IMR-90 (cell line): ENCODE measurements at regions not wholly inside any gene's neighbourhood (a gene's known extent, or its start where the extent isn't known, plus 50 kb on each side); places are given as distances from the start of the nearest gene placed in this dataset.

ENCODE experiments used
- ATAC-seq: fragments of 200-7000 bp; cut with Tn5 transposase; 2 replicates; pipeline ENCODE4 v1.9.1; 2020; ENCODE audit warnings: low read depth, mild to moderate bottlenecking, moderate library complexity
- BruUV-seq: library from RNA; stranded (reverse); fragments of 400-500 nt; replicated peaks from 2 replicates; lab custom pipeline; 2021; lab: Mats Ljungman, UMichigan
- CTCF ChIA-PET: fragments of 300-600 bp; formaldehyde crosslinking; extraction: SDS; loops from one replicate; lab custom pipeline; 2021; ENCODE audit warnings: antibody characterized with exemption; lab: Yijun Ruan, JAX
- POLR2A ChIA-PET: fragments of 300-600 bp; sonication (Branson Sonifier 250); formaldehyde crosslinking; loops from one replicate; lab custom pipeline; 2022; ENCODE audit warnings: antibody characterized with exemption; ENCODE audit not compliant: unreplicated experiment; lab: Charles Lee
- DNase-seq: peaks from one replicate; pipeline ENCODE4 v3.0.0; 2013
- H2AFZ ChIP-seq: replicated peaks from 2 replicates; pipeline ENCODE3; 2013; ENCODE audit warnings: low read length, mild to moderate bottlenecking; ENCODE audit not compliant: poor library complexity
- H2AK5ac ChIP-seq: 2 replicates; pipeline ENCODE4 v1.6.1; 2013; ENCODE audit warnings: low read depth, low read length, inconsistent platforms
- H2AK9ac ChIP-seq: replicated peaks from 2 replicates; pipeline ENCODE3; 2013; ENCODE audit warnings: mild to moderate bottlenecking, low read depth, low read length, moderate library complexity; ENCODE audit not compliant: poor library complexity
- H2BK120ac ChIP-seq: 2 replicates; pipeline ENCODE4 v1.6.1; 2013; ENCODE audit warnings: low read depth, low read length, inconsistent platforms
- H2BK15ac ChIP-seq: 3 replicates; pipeline ENCODE4 v1.6.1; 2013; ENCODE audit warnings: low read depth, low read length, inconsistent platforms
- H2BK20ac ChIP-seq: 2 replicates; pipeline ENCODE4 v1.6.1; 2013; ENCODE audit warnings: low read depth, mild to moderate bottlenecking, inconsistent platforms, low read length, moderate library complexity
- H2BK5ac ChIP-seq: 2 replicates; pipeline ENCODE4 v1.6.1; 2013; ENCODE audit warnings: mild to moderate bottlenecking, low read depth, low read length, inconsistent platforms; ENCODE audit not compliant: poor library complexity, severe bottlenecking
- H3K14ac ChIP-seq: replicated peaks from 2 replicates; pipeline ENCODE4 v1.6.1; 2013; ENCODE audit warnings: low read depth, low read length, inconsistent platforms
- H3K18ac ChIP-seq: 2 replicates; pipeline ENCODE4 v1.6.1; 2013; ENCODE audit warnings: low read depth, low read length, control low read depth
- H3K23ac ChIP-seq: 2 replicates; pipeline ENCODE4 v1.6.1; 2013; ENCODE audit warnings: low read depth, low read length, inconsistent platforms
- H3K27ac ChIP-seq: 2 replicates; pipeline ENCODE4 v1.5.1; 2013; ENCODE audit warnings: mild to moderate bottlenecking, control low read depth, low read length; ENCODE audit not compliant: insufficient read depth
- H3K27me3 ChIP-seq: 2 replicates; pipeline ENCODE4 v1.6.1; 2013; ENCODE audit warnings: low read length; ENCODE audit not compliant: control insufficient read depth, insufficient read depth
- H3K36me3 ChIP-seq: 2 replicates; pipeline ENCODE4 v1.6.1; 2013; ENCODE audit warnings: low read length, mixed read lengths; ENCODE audit not compliant: control insufficient read depth, insufficient read depth
- H3K4ac ChIP-seq: 2 replicates; pipeline ENCODE4 v1.6.1; 2013; ENCODE audit warnings: low read depth, low read length, inconsistent platforms
- H3K4me1 ChIP-seq: 2 replicates; pipeline ENCODE4 v1.6.1; 2013; ENCODE audit warnings: low read length, mixed read lengths; ENCODE audit not compliant: control insufficient read depth, insufficient read depth
- H3K4me2 ChIP-seq: 2 replicates; pipeline ENCODE4 v1.6.1; 2013; ENCODE audit warnings: low read depth, mild to moderate bottlenecking, control low read depth, low read length, moderate library complexity
- H3K4me3 ChIP-seq: 2 replicates; pipeline ENCODE4 v1.5.1; 2013; ENCODE audit warnings: low read depth, mild to moderate bottlenecking, control low read depth, low read length, moderate library complexity; ENCODE audit not compliant: insufficient read depth
- H3K56ac ChIP-seq: 2 replicates; pipeline ENCODE4 v1.6.1; 2013; ENCODE audit warnings: low read length, inconsistent platforms; ENCODE audit not compliant: insufficient read depth; ENCODE audit errors: extremely low read depth
- H3K79me1 ChIP-seq, 2 experiments: 2 replicates each; pipeline ENCODE4 v1.6.1; 2013; ENCODE audit warnings: low read length in 2 of 2, inconsistent platforms in 1 of 2, low read depth in 1 of 2
- H3K9ac ChIP-seq: 2 replicates; pipeline ENCODE4 v1.6.1; 2013; ENCODE audit warnings: low read depth, low read length, control low read depth
- H3K9me1 ChIP-seq: 2 replicates; pipeline ENCODE4 v1.6.1; 2013; ENCODE audit warnings: low read length, inconsistent platforms; ENCODE audit not compliant: insufficient read depth
- H3K9me3 ChIP-seq: 2 replicates; pipeline ENCODE4 v1.6.1; 2013; ENCODE audit warnings: low read length; ENCODE audit not compliant: control insufficient read depth, insufficient read depth
- H4K20me1 ChIP-seq: 2 replicates; pipeline ENCODE4 v1.6.1; 2013; ENCODE audit warnings: low read length, inconsistent platforms; ENCODE audit not compliant: insufficient read depth
- H4K5ac ChIP-seq: 2 replicates; pipeline ENCODE4 v1.6.1; 2013; ENCODE audit warnings: mild to moderate bottlenecking, low read depth, low read length, control low read depth
- H4K8ac ChIP-seq, 2 experiments: 2 replicates each; pipeline ENCODE4 v1.6.1; 2013; ENCODE audit warnings: low read depth in 2 of 2, low read length in 2 of 2, control low read depth in 1 of 2, inconsistent platforms in 1 of 2
- H4K91ac ChIP-seq: 2 replicates; pipeline ENCODE4 v1.6.1; 2013; ENCODE audit warnings: low read depth, low read length, inconsistent platforms; ENCODE audit not compliant: insufficient read depth
- BHLHE40 ChIP-seq: fragments of 150-350 bp; IDR thresholded peaks from 2 replicates; pipeline ENCODE4 v1.6.1; 2016; ENCODE audit warnings: mild to moderate bottlenecking, low read depth, low read length
- CHD1 ChIP-seq: IDR thresholded peaks from 2 replicates; pipeline ENCODE4 v1.6.1; 2012; ENCODE audit warnings: low read depth, low read length, improper control_type of control experiment
- MAZ ChIP-seq: IDR thresholded peaks from 2 replicates; pipeline ENCODE4 v1.6.1; 2012; ENCODE audit warnings: low read depth, mild to moderate bottlenecking, low read length, improper control_type of control experiment, moderate library complexity, borderline replicate concordance
- RCOR1 ChIP-seq: IDR thresholded peaks from 2 replicates; pipeline ENCODE4 v1.6.1; 2012; ENCODE audit warnings: mild to moderate bottlenecking, low read length, improper control_type of control experiment; ENCODE audit not compliant: insufficient replicate concordance
- RFX5 ChIP-seq: IDR thresholded peaks from 2 replicates; pipeline ENCODE4 v1.8.0; 2012; ENCODE audit warnings: low read depth, mild to moderate bottlenecking, low read length, moderate library complexity
- WGBS, 2 experiments: methylation state at CpG; one replicate each; pipeline versions ENCODE4 v1.1.5 to v1.1.7; 2013; ENCODE audit warnings: missing lambda C conversion rate in 2 of 2; ENCODE audit not compliant: insufficient read length in 1 of 2; ENCODE audit errors: extremely low coverage in 2 of 2; 5-methylcytosine and 5-hydroxymethylcytosine counted together
- dilution Hi-C: fragments of 300-500 bp; cut with HindIII; formaldehyde crosslinking; loops from one replicate; pipeline ENCODE4 v1.14.3; 2018; ENCODE audit warnings: low sequenced_read_pairs; ENCODE audit not compliant: unreplicated experiment
- in situ Hi-C: fragments of 300-500 bp; cut with MboI; formaldehyde crosslinking; loops from 3 replicates; pipeline ENCODE4 v1.14.3; 2019; ENCODE audit warnings: low sequenced_read_pairs, inconsistent platforms, mixed read lengths
- intact Hi-C: fragments of 100-400 bp; cut with micrococcal nuclease; formaldehyde crosslinking; loops from 2 replicates; pipeline ENCODE4 v1.10.0; 2022
- TF ChIP-seq, protein P1 (sequence below): conservative IDR thresholded peaks from 2 replicates; pipeline ENCODE4 v1.5.1; 2012; ENCODE audit warnings: mild to moderate bottlenecking, low read depth, low read length, improper control_type of control experiment

DNA sequence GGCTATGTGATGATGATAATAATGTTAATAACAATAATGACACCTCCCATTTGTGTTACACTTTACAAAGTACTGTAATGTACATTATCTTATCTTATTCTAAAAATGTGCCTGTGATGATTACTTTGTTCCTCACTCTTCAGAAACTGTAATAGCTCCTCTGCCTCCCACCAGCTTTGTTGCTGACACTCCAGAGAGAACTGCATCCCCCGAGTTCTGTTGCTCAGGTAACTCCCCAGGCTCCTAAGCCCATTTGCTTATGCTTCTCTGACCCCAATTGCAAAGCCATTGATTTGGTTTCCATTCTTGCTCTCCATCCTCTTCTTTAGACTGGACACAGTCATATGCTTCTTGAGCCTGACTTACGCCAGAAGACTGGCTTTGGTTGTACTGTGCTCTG lies 319.7 kb downstream of the EPM2A start:
- Histone ChIP-seq H3K4ac (no peak overlapping the region), H2BK20ac (no peak overlapping the region), H3K27me3 (peaks cover 1% of the 10 kb centered on the region; the same call in 1 of the 2 replicates), H3K18ac (no peak overlapping the region), H3K27ac (no peak overlapping the region), H3K36me3 (no peaks in the 10 kb centered on the region), H3K9me1 (no peaks in the 10 kb centered on the region), H2AK5ac (no peak overlapping the region), H3K9ac (no peak overlapping the region), H3K4me3 (no peak overlapping the region), H2BK5ac (no peak overlapping the region), H3K79me1 (no peaks in the 10 kb centered on the region), H3K23ac (no peak overlapping the region), H4K91ac (no peak overlapping the region), H3K4me2 (no peak overlapping the region), H4K5ac (no peak overlapping the region), H3K9me3 (no peaks in the 10 kb centered on the region), H2BK15ac (no peak overlapping the region), H2AFZ (no peak overlapping the region), H2AK9ac (no peak overlapping the region), H3K14ac (no peak overlapping the region), H3K56ac (no peak overlapping the region), H4K8ac (no peak overlapping the region), H3K4me1 (no peaks in the 10 kb centered on the region), H2BK120ac (no peak overlapping the region), H4K20me1 (no peaks in the 10 kb centered on the region)
- in situ Hi-C loops: no loop called here
- 40% methylated on average over 2 of the region's 2 CpGs; no CpG with 5 or more reads in 1 of the 2 experiments for WGBS, 2 experiments
- intact Hi-C loops: no loop called here
- BruUV-seq: no TSS peak
- no peak for ATAC-seq
- dilution Hi-C loops: no loop called here
- no peak for DNase-seq
- ChIA-PET CTCF (no interaction called here), POLR2A (no interaction called here)
- TF ChIP-seq RCOR1 (no peak), RFX5 (no peak), MAZ (no peak), BHLHE40 (no peak), CHD1 (no peak)
- TF ChIP-seq, protein P1, sequence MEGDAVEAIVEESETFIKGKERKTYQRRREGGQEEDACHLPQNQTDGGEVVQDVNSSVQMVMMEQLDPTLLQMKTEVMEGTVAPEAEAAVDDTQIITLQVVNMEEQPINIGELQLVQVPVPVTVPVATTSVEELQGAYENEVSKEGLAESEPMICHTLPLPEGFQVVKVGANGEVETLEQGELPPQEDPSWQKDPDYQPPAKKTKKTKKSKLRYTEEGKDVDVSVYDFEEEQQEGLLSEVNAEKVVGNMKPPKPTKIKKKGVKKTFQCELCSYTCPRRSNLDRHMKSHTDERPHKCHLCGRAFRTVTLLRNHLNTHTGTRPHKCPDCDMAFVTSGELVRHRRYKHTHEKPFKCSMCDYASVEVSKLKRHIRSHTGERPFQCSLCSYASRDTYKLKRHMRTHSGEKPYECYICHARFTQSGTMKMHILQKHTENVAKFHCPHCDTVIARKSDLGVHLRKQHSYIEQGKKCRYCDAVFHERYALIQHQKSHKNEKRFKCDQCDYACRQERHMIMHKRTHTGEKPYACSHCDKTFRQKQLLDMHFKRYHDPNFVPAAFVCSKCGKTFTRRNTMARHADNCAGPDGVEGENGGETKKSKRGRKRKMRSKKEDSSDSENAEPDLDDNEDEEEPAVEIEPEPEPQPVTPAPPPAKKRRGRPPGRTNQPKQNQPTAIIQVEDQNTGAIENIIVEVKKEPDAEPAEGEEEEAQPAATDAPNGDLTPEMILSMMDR: no peak
